Activated T-cell treated with anti-CD3 and anti-CD28 coated beads, Interleukin-2, amount 50 U/mL, for 24 hours (primary cell): ENCODE measurements at regions not wholly inside any gene's neighbourhood (a gene's known extent, or its start where the extent isn't known, plus 50 kb on each side); places are given as distances from the start of the nearest gene placed in this dataset.
A peak's percentile ranks its signal among the peaks of the same experiment; 100 is the strongest.

ENCODE experiments used
- DNase-seq: peaks from one replicate; pipeline ENCODE4 v3.0.0-alpha.2; 2020
- H3K27ac Mint-ChIP-seq: 2 replicates; pipeline ENCODE4 v1.8.0; 2020; ENCODE audit warnings: mild to moderate bottlenecking, mixed read lengths
- H3K27me3 Mint-ChIP-seq: 2 replicates; pipeline ENCODE4 v1.8.0; 2020; ENCODE audit warnings: mixed read lengths
- H3K36me3 Mint-ChIP-seq: 2 replicates; pipeline ENCODE4 v1.8.0; 2020; ENCODE audit warnings: low read depth, mixed read lengths
- H3K4me1 Mint-ChIP-seq: 2 replicates; pipeline ENCODE4 v1.8.0; 2020; ENCODE audit warnings: low read depth, mixed read lengths
- H3K4me3 Mint-ChIP-seq: 2 replicates; pipeline ENCODE4 v1.8.0; 2020; ENCODE audit warnings: mild to moderate bottlenecking, moderate library complexity, mixed read lengths
- H3K9me3 Mint-ChIP-seq: 2 replicates; pipeline ENCODE4 v1.8.0; 2020; ENCODE audit warnings: mixed read lengths

DNA sequence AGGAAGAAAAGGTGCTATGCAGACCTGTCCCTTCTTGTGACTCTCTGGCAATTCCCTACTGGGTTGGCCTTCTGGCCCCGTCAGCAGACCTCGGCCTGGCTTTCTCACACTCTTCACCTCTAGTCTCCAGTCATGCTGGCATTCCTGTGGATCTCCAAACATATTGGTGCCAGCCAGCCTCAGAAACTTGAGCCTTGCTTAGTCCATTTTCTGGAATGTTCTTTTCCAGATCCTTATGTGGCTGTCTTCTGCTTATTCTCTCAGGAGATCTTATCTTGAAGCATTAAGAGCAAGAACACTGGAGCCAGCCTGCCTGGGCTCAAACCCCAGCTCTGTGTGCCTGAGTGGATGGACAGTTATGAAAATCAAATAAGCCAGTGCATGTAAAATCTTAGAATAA lies 88.2 kb upstream of the NTRK3 start:
- Mint-ChIP-seq H3K4me1 (no peaks in the 10 kb centered on the region), H3K27ac (no peak overlapping the region), H3K4me3 (no peak overlapping the region), H3K36me3 (no peaks in the 10 kb centered on the region), H3K9me3 (no peaks in the 10 kb centered on the region), H3K27me3 (peaks cover 33% of the 10 kb centered on the region)
- no peak for DNase-seq

DNA sequence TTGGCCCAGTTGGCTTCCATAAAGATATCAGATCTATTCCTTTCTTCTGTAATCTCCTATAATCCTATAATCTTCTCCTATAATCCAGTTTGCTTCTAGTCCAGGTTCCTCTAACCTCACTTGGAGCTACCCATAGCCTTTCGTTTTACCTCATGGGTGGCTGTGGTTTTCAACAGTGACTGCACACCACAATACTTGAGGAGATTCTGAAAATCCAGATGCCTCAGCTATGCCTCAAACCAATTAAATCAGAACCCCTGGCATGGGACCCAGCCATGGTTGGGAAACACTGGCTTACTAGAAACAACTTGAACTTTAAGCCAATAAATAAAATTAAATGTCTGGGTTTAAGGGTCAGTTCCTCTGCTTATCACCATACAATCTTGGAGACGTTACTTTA lies 86.1 kb upstream of the NTRK3 start:
- Mint-ChIP-seq H3K4me3 (no peak overlapping the region), H3K27me3 (peaks cover 24% of the 10 kb centered on the region), H3K4me1 (no peaks in the 10 kb centered on the region), H3K27ac (no peak overlapping the region), H3K36me3 (no peaks in the 10 kb centered on the region), H3K9me3 (no peaks in the 10 kb centered on the region)
- DNase-seq, result no peak

DNA sequence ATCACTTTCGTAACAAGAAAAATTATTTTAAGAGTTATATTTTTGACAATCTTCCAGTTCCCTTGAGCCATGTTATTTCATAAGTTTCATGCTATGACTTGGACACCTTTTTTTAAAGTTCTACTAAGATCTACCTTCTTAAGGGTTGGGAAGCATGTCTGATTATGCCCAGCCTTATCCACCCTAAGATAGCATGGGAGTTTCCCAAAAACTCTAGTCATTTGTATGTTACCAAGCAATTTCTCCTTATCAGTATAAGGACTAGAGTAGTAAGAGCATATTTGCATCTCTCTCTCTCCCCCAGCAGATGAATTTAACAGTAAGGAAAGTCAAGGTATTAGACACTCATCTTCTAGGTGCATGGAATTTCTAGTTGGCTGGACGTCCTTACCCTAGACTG lies 85.1 kb upstream of the NTRK3 start:
- DNase-seq, result no peak
- no peak overlapping the region for H3K4me3 Mint-ChIP-seq
- H3K27ac Mint-ChIP-seq, result no peak overlapping the region
- H3K36me3 Mint-ChIP-seq, result no peaks in the 10 kb centered on the region
- H3K9me3 Mint-ChIP-seq, result no peaks in the 10 kb centered on the region
- peaks cover 21% of the 10 kb centered on the region for H3K27me3 Mint-ChIP-seq
- H3K4me1 Mint-ChIP-seq, result no peaks in the 10 kb centered on the region

DNA sequence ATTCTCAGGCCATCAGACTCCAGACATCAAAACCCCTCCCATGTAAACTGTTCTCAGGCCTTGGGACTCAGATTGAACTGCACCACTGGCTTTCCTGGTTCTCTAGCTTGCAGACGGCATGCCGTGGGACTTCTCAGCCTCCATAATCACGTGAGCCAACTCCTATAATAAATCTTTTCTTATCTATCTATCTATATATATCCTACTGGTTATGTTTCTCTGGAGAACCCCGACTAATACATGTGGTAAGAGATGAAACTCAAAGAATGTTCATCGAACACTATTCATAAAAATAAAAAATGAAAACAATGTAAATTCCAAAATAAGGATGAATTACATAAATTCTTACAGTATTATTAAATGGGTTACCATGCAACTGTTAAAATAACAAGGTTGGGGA lies 84.5 kb upstream of the NTRK3 start:
- H3K27ac Mint-ChIP-seq, result no peak overlapping the region
- no peaks in the 10 kb centered on the region for H3K9me3 Mint-ChIP-seq
- DNase-seq, result no peak
- H3K4me3 Mint-ChIP-seq, result no peak overlapping the region
- no peaks in the 10 kb centered on the region for H3K4me1 Mint-ChIP-seq
- H3K36me3 Mint-ChIP-seq, result no peaks in the 10 kb centered on the region
- peaks cover 19% of the 10 kb centered on the region for H3K27me3 Mint-ChIP-seq

DNA sequence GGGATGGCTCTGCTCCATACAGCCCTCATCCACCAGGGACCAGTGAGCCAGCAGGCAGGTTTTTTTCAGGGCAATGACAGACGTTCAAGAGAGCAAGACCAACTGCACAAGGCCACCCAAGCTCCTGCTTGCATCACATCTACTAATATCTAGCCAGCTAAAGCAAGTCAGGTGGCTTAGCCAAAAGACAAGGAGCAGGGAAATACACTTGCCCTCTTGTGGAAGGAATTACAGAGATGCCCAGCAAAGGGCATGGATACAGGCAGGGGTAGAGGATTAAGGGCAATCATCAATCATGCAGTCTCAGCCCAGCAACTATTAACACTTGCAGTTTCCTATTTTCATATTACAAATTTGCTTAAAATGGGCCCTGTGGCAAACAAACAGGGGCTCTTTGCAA lies 81.5 kb upstream of the NTRK3 start:
- H3K9me3 Mint-ChIP-seq, result no peaks in the 10 kb centered on the region
- H3K4me3 Mint-ChIP-seq, result no peak overlapping the region
- peaks cover 18% of the 10 kb centered on the region for H3K27me3 Mint-ChIP-seq
- no peaks in the 10 kb centered on the region for H3K4me1 Mint-ChIP-seq
- DNase-seq, result no peak
- no peak overlapping the region for H3K27ac Mint-ChIP-seq
- H3K36me3 Mint-ChIP-seq, result no peaks in the 10 kb centered on the region

DNA sequence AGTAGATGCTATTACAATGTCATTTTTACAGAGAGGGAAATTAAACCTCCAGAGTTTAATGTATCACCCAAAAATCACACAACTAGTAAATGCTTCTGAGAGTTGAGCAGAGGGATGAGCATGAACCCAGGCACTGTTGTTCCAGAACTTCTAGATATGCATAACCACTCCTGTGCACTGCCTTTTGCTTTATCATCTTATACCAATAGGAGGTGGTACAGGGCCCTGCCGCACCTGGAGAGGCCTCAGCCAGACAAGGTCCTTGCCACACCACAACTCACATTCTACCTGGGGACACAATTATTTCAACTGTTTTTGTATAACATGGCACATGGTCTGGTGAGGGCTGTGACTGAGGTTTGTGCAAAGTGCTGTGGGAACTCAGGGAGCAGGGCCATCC lies 78.5 kb upstream of the NTRK3 start:
- Mint-ChIP-seq H3K4me3 (no peak overlapping the region), H3K9me3 (no peaks in the 10 kb centered on the region), H3K36me3 (no peaks in the 10 kb centered on the region), H3K27ac (no peak overlapping the region), H3K4me1 (no peaks in the 10 kb centered on the region), H3K27me3 (peaks cover 24% of the 10 kb centered on the region)
- DNase-seq, result no peak

DNA sequence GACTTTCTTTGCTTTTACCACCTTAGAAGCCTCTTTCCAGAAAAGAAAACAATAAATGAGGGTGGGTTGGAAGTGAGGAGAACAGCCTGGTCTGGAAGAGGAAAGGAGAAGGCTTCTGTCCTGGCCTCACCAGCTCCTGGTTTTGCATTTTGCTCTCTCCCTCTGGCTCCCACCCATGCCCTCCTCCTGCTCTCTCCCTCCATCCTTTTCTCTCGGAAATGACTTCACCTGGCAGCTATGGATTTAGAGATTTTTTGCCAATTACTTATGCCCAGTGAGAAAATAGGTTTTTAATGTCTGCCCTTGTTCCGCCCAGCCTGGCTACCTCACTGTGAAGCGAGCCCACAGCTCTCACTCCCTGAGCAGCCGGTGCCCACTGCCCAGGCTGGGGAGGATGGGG lies 77.9 kb upstream of the NTRK3 start:
- H3K4me1 Mint-ChIP-seq, result no peaks in the 10 kb centered on the region
- no peak overlapping the region for H3K27ac Mint-ChIP-seq
- peaks cover 24% of the 10 kb centered on the region for H3K27me3 Mint-ChIP-seq
- no peak for DNase-seq
- no peaks in the 10 kb centered on the region for H3K9me3 Mint-ChIP-seq
- H3K36me3 Mint-ChIP-seq, result no peaks in the 10 kb centered on the region
- H3K4me3 Mint-ChIP-seq, result no peak overlapping the region

DNA sequence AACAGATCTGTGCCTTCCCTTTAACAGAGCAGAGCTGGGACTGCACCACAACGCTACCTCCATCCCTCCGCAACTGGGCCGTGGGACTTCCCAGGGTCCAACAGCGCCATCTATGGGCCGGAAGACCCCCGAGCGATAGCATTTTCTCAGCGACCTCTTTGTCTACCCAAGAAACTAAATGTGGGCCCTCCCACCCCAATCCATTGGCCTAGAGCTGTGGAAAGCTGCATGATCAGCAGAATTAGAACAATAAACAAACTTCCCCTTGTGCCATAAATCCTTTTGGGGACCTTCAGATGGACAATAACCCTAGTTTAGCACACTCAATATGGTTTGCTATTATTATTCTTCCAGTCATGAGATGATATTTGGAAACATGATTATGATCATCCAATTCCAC lies 74.8 kb upstream of the NTRK3 start:
- no peak overlapping the region for H3K27ac Mint-ChIP-seq
- H3K4me1 Mint-ChIP-seq, result no peaks in the 10 kb centered on the region
- no peaks in the 10 kb centered on the region for H3K9me3 Mint-ChIP-seq
- no peaks in the 10 kb centered on the region for H3K36me3 Mint-ChIP-seq
- H3K27me3 Mint-ChIP-seq, result peaks cover 24% of the 10 kb centered on the region
- peak; percentile 54 for DNase-seq
- no peak overlapping the region for H3K4me3 Mint-ChIP-seq

DNA sequence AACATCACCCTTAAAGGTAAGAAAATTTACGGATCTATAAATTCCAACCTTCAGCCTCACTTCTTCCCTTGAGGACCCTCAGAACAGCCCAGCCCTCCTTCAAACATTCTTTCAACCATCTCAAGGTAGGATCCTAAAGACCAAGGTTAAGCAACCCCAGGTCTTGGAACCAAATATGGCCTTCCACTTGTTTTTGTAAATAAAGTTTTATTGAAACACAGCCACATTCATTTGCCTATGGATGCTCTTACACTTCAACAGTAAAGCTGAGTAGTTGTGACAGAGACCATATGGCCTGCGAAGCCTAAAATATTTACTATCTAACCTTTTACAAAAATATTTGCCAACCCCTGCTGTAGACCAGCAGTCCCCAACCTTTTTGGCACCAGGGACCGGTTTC lies 70.4 kb upstream of the NTRK3 start:
- no peak for DNase-seq
- peaks cover 14% of the 10 kb centered on the region for H3K27me3 Mint-ChIP-seq
- no peaks in the 10 kb centered on the region for H3K4me1 Mint-ChIP-seq
- H3K36me3 Mint-ChIP-seq, result no peaks in the 10 kb centered on the region
- no peak overlapping the region for H3K4me3 Mint-ChIP-seq
- no peaks in the 10 kb centered on the region for H3K9me3 Mint-ChIP-seq
- no peak overlapping the region for H3K27ac Mint-ChIP-seq

DNA sequence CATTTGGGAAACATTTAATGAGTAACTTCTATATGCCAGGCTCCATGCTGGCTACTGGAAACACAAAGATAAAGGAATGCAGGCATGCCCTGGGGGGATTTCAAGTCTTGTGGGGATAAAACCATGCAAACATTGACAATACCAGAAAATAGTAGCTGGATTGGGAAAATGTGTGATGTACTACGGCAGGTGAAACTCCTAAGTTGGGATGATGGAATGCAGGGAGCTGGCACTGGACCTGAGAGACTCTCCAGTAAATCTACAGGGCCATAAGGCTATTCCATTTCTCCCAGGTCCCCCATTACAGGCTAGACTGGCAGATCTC lies 68.2 kb upstream of the NTRK3 start:
- H3K27ac Mint-ChIP-seq, result no peak overlapping the region
- no peak overlapping the region for H3K4me3 Mint-ChIP-seq
- H3K36me3 Mint-ChIP-seq, result no peaks in the 10 kb centered on the region
- no peaks in the 10 kb centered on the region for H3K9me3 Mint-ChIP-seq
- H3K27me3 Mint-ChIP-seq, result peaks cover 22% of the 10 kb centered on the region
- H3K4me1 Mint-ChIP-seq, result no peaks in the 10 kb centered on the region
- no peak for DNase-seq

DNA sequence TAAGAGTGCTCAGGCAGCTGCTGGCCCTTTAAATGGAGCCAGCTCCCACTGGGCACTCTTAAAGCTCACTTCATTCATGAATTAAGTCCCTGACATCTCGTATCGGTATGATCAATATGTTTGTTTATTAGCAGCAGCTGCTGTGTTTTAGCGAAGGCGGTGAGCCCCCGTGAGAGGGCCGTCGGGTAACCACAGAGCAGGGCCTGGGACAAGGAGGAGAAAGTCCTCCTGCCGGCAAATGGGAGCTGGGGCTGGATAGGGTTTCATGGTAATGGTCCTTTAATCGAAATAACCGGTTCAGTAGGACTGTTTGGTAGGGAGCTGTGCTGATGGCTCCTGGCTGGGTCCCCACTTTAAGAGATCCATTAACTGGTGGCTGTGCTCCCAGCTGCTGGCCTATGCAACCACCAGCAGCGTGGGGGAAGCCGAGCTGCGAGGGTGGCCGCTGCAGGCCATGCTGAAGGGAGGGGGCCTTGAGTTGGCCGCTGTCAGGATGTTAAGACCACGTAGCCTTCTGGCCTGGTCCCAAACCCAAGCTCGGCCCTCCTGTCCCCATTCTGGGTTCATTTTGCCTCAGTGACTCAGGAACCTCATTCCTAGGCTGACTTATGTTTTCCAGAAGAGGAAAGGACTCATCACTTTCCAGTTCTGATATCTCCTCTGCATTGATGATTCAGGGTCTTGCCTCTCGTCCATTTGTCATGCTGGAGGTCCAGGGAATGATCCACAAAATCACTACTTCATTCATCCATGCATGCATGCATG lies 67.6 kb upstream of the NTRK3 start:
- no peaks in the 10 kb centered on the region for H3K4me1 Mint-ChIP-seq
- no peak overlapping the region for H3K4me3 Mint-ChIP-seq
- no peaks in the 10 kb centered on the region for H3K9me3 Mint-ChIP-seq
- peaks cover 22% of the 10 kb centered on the region for H3K27me3 Mint-ChIP-seq
- H3K27ac Mint-ChIP-seq, result no peak overlapping the region
- H3K36me3 Mint-ChIP-seq, result no peaks in the 10 kb centered on the region
- no peak for DNase-seq

DNA sequence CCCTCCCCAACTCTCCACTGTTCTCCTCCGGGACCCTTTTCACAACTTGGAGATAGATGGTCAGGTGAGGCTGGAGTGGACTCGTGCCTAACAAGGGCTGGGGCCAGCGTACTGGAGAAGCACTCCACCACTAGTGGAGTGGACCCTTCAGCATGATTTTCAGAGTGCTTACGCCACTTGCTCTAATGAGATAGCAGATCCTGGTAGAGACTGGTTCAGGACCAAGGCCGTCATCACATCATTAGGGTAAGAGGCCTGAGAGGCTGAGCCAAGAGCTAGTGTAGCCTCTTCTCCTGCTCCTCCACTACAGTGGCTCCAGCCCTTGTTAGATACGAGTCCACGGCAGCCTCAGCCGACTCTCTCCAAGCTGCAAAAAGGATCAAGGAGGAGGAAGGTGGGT lies 66.9 kb upstream of the NTRK3 start:
- DNase-seq, result no peak
- Mint-ChIP-seq H3K4me3 (no peak overlapping the region), H3K27ac (no peak overlapping the region), H3K36me3 (no peaks in the 10 kb centered on the region), H3K9me3 (no peaks in the 10 kb centered on the region), H3K4me1 (no peaks in the 10 kb centered on the region), H3K27me3 (peaks cover 26% of the 10 kb centered on the region)

DNA sequence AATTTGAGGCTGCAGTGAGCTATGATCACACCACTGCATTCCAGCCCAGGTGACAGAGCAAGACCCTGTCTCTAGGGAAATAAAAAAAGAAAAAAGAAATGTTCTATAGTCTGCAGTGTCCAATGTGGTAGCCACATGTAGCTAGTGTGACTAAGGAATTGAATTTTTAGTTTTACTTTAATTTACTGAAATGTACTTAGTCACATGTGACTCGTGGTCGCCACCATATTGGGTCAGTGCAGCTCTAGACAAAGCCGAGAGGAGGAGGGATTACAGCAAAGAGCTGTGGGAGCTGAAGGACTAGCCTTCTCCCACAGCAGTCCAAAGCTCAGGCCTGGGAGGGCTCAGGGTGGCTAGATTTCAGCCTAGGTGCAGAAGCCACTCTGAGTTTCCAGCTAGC lies 65.9 kb upstream of the NTRK3 start:
- DNase-seq, result no peak
- Mint-ChIP-seq H3K27me3 (peaks cover 27% of the 10 kb centered on the region), H3K27ac (no peak overlapping the region), H3K9me3 (no peaks in the 10 kb centered on the region), H3K4me3 (no peak overlapping the region), H3K36me3 (no peaks in the 10 kb centered on the region), H3K4me1 (no peaks in the 10 kb centered on the region)

DNA sequence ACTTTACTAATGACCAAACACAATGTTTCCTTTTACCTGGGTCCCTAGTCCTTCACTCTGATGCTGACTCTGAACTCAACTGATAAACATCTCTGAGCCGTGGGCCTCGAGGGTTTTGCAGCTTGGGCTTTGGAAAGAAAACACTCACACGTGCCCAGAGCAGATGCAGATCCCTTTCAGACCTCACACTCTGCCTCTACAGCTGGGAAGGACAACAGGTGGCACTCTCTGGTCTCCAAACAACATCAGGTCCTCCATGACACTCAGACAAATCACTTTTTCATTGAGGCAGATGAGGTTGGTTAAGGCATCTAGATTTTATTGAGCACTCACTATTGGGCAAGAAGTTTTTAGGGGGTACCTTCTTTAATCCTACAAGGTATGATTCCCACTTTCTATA lies 64.7 kb upstream of the NTRK3 start:
- Mint-ChIP-seq H3K27me3 (peaks cover 35% of the 10 kb centered on the region), H3K27ac (no peak overlapping the region), H3K9me3 (no peaks in the 10 kb centered on the region), H3K36me3 (no peaks in the 10 kb centered on the region), H3K4me1 (no peaks in the 10 kb centered on the region), H3K4me3 (no peak overlapping the region)
- DNase-seq, result no peak

DNA sequence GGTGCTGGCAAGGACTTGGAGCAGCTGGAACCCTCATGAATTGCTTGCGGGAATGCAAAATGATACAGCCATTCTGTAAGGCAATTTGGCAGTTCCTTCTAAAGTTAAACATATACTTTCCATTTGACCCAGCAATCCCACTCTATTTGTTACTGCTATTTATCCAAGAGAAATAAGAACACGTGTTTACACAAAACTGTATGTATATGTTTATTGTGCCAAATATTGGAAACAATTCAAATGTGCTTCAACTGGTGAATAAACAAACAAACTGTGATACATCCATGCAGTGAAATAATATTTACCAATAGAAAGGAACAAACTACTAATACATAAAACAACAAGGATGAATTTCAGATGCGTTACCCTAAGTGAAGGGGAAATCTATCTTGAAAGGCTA lies 60.0 kb upstream of the NTRK3 start:
- no peak for DNase-seq
- Mint-ChIP-seq H3K4me3 (no peak overlapping the region), H3K9me3 (peaks cover 4% of the 10 kb centered on the region), H3K36me3 (no peaks in the 10 kb centered on the region), H3K27me3 (peaks cover 41% of the 10 kb centered on the region), H3K27ac (no peak overlapping the region), H3K4me1 (no peaks in the 10 kb centered on the region)

DNA sequence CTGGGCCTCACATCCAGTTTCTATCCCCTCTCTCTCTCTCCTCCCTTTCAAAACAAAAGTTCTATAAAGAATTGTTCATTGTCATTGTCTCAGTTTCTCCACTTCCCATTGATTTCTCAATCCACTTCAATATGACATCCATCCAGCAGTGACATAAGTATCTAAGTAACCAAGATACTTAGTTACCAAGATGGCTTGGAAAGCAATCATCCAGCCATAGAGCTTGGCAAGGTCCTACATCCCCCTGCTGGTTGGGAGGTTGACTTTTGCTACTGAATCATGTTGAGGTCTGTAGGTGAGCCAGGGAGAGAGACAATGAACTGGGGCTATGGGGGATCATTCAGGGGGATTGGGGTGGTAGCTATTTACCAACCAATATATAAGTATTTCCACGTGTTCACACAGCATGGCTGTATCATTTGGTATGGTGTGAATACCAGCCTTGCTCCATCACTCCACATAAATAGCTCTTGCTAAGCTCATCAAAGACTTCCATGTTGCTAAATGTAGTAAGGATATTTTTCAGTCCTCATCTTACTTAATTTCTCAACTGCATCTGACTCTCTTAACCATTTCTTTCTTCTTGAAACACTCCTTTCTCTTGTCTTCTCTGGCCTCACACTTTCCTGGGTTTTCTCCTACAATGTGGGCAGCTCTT lies 58.8 kb upstream of the NTRK3 start:
- H3K27me3 Mint-ChIP-seq, result peaks cover 32% of the 10 kb centered on the region
- no peak for DNase-seq
- no peaks in the 10 kb centered on the region for H3K36me3 Mint-ChIP-seq
- no peak overlapping the region for H3K27ac Mint-ChIP-seq
- no peak overlapping the region for H3K4me3 Mint-ChIP-seq
- no peaks in the 10 kb centered on the region for H3K4me1 Mint-ChIP-seq
- H3K9me3 Mint-ChIP-seq, result peaks cover 4% of the 10 kb centered on the region
